Stimulated activated CD8-positive, alpha-beta memory T cell treated with anti-CD3 and anti-CD28 coated beads, Interleukin-15, amount 100 ng/mL, for 48 hours (primary cell): ENCODE measurements at regions not wholly inside any gene's neighbourhood (a gene's known extent, or its start where the extent isn't known, plus 50 kb on each side); places are given as distances from the start of the nearest gene placed in this dataset.
"Not testable (repeated sequence)": the region's sequence is repeated elsewhere in the genome, so short reads cannot be mapped to it uniquely, and the experiment has no call there.

Experiments used
- DNase-seq, 2 donors: peaks; one replicate each; pipeline ENCODE4 v3.0.0-alpha.2; 2020; ENCODE audit warnings: low read depth in 2 of 2

- DNase-seq = no peak
These were observed 155.9 kb downstream of the SEC23IP start for GRCh38 chr10:120048391-120048790.

GRCh38 chr10:120051671-120052070 is 159.1 kb downstream of the SEC23IP start:
- no peak for DNase-seq

GRCh38 chr10:120052964-120053702 is 160.6 kb downstream of the SEC23IP start:
- no peak for DNase-seq

GRCh38 chr10:120059790-120060189 is 167.3 kb downstream of the SEC23IP start:
- DNase-seq = not testable (repeated sequence)

- DNase-seq = no peak
These were observed 174.9 kb downstream of the SEC23IP start for GRCh38 chr10:120067427-120067826.

- no peak for DNase-seq
These were observed 177.2 kb downstream of the SEC23IP start for GRCh38 chr10:120069700-120070099.

- no peak for DNase-seq
These were observed 182.8 kb downstream of the SEC23IP start for GRCh38 chr10:120075349-120075748.

- no peak for DNase-seq
These were observed 184.6 kb downstream of the SEC23IP start for GRCh38 chr10:120076996-120077706.

- DNase-seq = no peak
These were observed 185.4 kb downstream of the SEC23IP start for GRCh38 chr10:120077707-120078492.

- DNase-seq = no peak
These were observed 192.7 kb downstream of the SEC23IP start for GRCh38 chr10:120085096-120085796.

GRCh38 chr10:120086066-120086465 is 193.5 kb downstream of the SEC23IP start:
- no peak for DNase-seq

- DNase-seq = no peak
These were observed 194.6 kb downstream of the SEC23IP start for GRCh38 chr10:120087109-120087508.

- no peak for DNase-seq
These were observed 203.3 kb downstream of the SEC23IP start for GRCh38 chr10:120095875-120096274.

GRCh38 chr10:120097766-120098165 is 205.2 kb downstream of the SEC23IP start:
- DNase-seq = no peak

- DNase-seq = no peak
These were observed 205.9 kb downstream of the SEC23IP start for GRCh38 chr10:120098232-120098930.

GRCh38 chr10:120103738-120104560 is 211.4 kb downstream of the SEC23IP start:
- DNase-seq = no peak

GRCh38 chr10:120105001-120105400 is 212.5 kb downstream of the SEC23IP start:
- DNase-seq = no peak

- DNase-seq = no peak
These were observed 213.0 kb downstream of the SEC23IP start for GRCh38 chr10:120105492-120105891.

- no peak for DNase-seq
These were observed 216.4 kb downstream of the SEC23IP start for GRCh38 chr10:120108916-120109315.

GRCh38 chr10:120109725-120110124 is 217.2 kb downstream of the SEC23IP start:
- not testable (repeated sequence) for DNase-seq
